ENCODE measurements at regions not wholly inside any gene's neighbourhood (a gene's known extent, or its start where the extent isn't known, plus 50 kb on each side); places are given as distances from the start of the nearest gene placed in this dataset.
A peak's percentile ranks its signal among the peaks of the same experiment; 100 is the strongest.
"Not testable (repeated sequence)": the region's sequence is repeated elsewhere in the genome, so short reads cannot be mapped to it uniquely, and the experiment has no call there.

DNA sequence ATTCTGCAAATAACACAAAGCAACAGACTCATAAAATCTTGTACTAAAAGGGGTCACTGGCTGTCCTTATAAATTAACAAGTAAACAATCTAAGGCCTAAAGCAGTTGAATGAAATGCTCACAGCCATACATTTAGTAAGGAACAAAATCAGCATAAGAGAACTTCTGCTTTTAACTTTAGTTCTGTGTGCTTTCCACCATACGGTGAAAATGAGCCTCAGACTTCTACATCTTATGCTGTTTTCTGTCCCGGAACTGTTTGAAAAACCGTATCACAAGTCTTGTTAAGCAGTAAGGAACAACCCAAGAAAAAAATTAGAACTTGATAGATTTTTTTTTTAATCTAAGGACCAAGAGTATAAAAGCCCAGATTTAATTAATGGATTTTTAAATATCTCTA lies 549.1 kb upstream of the MIR17HG start:
- DNase-seq = no peak

DNA sequence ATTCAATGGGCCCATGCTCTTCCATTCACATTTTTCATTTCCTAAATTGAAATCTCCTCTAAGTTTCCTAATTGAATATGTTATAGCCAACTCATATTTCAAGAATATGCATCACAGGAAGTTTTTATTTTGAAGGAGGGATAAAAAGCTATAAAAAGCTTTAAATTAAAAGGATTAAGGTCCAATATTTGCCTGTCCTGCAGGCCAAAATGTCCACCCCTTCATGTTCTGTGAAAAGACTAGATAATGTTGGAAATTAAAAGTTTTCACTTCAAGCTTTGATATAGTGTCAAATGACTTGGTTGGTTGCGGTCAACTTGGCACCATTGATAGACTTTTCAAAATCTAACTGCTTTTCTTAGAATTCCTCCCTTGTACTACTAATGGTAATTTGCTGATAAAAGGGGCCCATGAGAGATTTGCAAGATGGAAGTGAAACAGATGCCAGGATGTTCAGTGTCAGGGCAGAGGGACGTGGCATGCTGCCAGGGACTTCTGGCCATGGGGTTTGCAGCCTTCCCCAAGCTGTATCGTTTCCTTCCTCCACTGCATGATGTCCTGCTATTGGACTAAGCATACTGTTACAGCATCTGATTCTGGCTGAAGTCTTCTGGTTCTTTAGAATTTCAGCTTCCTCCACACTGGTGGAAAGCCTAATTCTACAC lies 547.3 kb upstream of the MIR17HG start:
- DNase-seq = no peak

GRCh38 chr13:90801621-90802020 lies 545.9 kb upstream of the MIR17HG start:
- DNase-seq = no peak

- DNase-seq = no peak
These were observed 544.3 kb upstream of the MIR17HG start for GRCh38 chr13:90803210-90803609.

GRCh38 chr13:90806016-90806615 lies 541.4 kb upstream of the MIR17HG start:
- no peak for DNase-seq

DNA sequence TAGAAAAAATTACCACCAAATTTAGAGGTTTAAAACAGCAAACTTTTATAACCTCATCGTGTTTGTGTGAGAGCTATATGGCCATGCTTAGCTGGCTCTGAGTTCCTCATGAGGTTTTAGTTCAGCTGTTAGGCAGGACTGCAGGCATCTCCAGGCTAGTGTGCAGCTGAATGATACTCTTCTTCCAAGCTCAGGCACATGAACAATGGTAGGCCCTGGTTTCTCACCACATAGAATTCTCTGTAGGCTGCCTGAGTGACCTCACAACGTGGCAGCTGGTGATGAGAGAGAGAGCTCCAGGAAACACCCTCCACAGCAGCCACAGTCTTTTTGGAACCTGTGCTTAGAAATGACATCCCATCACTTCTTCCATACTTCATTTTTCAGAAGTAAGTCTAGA lies 540.6 kb upstream of the MIR17HG start:
- no peak for DNase-seq

- DNase-seq = no peak
These were observed 538.6 kb upstream of the MIR17HG start for GRCh38 chr13:90808838-90809237.

DNA sequence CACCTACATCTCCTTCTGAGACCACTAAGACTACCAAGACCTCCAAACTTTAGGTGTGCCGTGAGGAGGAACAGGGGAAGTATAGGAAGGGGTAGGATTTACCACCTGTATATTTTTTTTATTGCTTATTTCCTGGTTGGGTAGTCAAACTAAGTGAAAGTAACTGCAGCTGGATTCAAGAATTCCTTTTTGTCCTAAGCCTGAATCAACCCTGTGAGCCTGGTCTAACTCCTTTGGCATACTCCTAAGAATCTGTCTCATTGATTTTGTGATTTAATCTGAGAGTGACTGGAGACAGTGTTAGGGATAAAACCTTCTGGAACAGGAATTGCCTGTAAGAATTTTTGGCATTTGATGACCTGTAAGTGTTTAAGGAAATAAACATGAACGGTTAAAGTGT lies 523.5 kb upstream of the MIR17HG start:
- DNase-seq = no peak

- no peak for DNase-seq
These were observed 520.8 kb upstream of the MIR17HG start for GRCh38 chr13:90826688-90827087.

DNA sequence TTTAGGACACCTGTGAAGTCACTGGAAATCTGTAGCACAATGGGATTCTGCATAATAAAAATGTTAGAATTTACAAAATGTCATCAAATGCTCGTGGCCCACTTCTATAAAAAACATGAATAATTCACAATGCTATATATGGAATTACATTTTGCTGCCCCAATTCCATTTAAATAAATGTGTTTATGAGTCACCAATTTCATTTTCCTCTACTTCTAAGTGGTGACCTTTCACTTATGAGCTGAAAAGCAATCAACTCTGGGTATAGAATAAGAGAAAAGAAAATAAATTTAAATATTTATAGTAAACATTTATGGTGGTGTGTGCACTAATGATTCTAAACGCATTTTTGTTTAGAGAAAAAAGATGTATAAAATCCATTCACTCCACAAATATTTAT lies 516.7 kb upstream of the MIR17HG start:
- DNase-seq = no peak

DNA sequence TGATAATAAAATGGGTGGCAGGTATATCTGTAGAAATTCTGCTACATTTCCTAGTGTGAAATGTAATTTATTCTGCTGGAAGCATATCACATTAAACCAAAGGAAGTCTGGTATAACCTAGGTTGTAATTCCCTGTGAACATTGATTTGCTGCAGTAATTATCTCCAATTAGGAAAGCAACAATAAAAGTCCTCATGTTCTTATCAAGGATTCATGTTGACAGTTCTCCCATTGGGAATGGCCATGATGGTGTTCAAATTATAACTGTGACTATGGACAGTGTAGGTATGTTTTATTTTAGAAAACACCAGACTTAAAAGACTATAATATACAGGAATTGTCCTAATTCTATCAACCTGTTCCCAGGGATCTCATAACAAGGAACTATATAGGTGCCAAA lies 513.5 kb upstream of the MIR17HG start:
- DNase-seq = no peak

DNA sequence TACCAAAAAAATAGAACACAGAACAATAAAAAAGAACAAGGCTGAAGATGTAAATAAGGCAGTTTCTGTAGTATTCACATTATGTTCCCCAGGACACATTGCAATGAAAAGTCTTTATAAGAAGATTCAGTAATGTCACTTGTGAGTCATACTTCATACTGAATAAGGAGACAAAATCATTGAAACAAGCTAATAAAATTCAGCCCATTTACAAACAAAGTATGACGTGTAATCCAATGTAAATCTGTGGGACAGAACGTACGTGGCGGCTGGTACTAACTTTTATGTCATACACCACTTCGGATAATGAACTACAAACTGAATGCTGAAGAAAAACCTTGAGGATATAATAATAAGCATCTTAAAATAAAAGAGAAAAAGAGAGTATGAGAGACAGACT lies 512.8 kb upstream of the MIR17HG start:
- no peak for DNase-seq

- DNase-seq = no peak
These were observed 511.7 kb upstream of the MIR17HG start for GRCh38 chr13:90835826-90836225.

DNA sequence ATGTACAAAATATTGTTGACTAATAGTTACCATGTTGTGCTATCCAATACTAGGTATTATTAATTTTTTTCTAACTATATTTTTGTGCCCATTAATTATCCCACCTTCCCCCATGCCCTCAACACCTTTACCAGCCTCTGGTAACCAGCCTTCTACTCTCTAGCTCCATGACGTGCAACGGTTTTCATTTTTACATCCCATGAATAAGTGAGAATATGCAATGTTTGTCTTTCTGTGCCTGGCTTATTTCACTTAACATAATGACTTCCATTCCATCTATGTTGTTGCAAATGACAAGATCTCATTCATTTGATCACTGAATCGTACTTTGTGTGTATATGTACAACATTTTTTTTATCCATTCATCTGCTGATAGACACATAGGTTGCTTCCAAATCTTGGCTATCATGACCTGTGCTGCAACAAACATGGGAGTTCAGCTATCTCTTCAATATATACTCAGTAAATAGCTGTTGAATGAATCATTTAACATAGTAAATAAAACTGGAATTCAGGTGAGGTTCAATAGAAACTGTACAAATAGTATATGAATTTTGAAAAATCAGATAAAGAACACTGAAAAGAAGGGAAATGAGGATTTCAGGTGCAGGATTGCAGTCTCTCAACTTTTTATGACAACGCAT lies 509.0 kb upstream of the MIR17HG start:
- DNase-seq = no peak

DNA sequence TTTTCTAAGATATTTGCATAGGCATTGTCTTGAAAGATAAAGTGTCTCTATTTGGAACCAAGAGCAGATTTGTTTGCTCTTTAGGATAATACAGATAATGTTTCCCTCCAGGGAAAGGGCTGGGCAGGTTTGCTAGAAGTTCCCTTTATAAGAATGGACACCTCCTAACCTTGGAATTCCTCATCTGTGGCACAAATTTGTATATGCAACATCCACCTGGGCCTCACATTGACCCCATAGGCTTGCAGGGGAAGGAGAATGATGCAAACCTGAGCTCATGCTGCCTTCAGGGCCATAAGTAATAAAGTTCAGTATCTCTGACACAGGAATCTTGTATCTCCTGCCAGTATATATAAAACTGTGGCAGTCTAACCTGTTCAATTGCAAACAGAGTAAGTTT lies 508.4 kb upstream of the MIR17HG start:
- DNase-seq = no peak

GRCh38 chr13:90846936-90847335 lies 500.6 kb upstream of the MIR17HG start:
- no peak for DNase-seq

- DNase-seq = not testable (repeated sequence)
These were observed 493.8 kb upstream of the MIR17HG start for GRCh38 chr13:90853666-90854065.

DNA sequence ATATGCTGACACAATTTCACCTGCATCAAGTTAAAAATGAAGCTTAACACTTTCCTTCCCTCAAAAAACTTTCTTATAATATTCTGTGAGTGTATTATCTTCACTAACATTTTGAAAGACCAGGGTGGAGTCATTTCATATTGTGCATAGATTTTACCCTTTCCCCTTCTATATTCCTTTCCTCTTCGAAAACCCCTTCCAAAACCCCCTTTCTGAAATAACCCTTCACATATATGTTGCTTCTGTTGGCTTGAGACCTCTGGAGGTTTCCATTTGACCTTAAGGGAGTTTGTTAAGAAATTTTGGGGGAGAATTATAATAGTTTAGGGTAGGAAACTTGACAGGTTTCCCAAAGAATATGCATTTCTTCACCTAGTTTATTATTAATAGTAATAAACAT lies 489.6 kb upstream of the MIR17HG start:
- no peak for DNase-seq

DNA sequence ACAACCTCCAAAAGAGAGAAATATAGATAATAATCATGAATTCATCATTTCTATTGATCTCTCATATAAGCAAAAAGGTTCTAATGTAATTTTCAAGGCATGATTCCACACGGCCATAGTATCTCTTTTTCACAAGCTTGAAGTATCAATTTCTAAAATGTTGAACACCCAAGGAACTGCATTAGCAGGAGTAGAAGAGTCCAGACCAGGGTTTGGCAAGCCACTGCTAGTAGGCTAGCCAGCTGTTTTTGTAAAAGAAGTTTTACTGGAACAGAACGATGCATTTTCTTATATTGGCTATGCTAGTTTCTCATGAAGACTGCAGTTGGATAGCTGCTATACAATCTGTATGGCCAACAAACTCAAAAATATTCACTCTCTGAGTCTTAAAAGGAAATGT lies 481.5 kb upstream of the MIR17HG start:
- DNase-seq = no peak

GRCh38 chr13:90867336-90867683 lies 480.2 kb upstream of the MIR17HG start:
- peak; percentile 34 for DNase-seq

- peak; percentile 4 for DNase-seq
These were observed 479.1 kb upstream of the MIR17HG start for GRCh38 chr13:90868321-90868920.

DNA sequence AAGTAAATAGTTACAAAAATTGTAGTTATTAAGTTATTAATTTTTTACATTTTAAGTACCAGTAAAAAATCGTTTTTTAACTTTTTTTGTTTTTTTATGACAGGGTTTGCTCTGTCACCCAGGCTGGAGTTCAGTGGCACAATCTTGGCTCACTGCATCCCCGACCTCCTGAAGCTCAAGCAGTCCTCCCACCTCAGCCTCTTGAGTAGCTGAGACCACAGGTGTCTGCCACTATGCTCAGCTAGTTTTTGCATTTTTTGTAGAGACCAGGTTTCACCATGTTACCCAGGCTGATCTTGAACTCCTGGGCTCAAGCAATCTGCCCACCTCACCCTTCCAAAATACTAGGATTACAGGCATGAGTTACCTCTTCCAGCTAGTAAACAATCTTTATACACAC lies 477.9 kb upstream of the MIR17HG start:
- DNase-seq = no peak

DNA sequence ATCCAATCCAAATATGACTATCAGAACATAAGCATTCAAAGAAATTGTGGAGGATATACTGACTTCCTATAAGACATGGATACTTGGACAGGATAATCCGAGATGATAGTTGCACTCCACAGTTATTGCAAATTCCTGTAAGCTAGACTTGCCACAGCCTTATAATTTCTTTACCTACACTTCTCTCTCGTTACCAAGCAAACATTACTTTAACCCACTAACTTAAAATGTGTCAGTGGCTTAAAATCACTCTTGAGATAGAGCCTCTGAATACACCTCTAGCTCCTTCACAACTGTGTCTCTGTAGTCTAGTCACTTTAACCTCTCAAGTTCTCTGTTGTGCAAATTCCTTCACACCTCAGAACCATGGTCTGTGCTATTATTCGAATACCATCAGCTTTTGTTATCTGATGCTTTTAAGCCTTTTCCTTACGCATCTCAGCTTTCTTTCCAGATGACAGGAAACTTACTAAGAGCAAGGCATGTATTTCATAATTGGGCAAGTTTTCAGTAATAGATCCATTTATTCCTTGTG lies 474.9 kb upstream of the MIR17HG start:
- no peak for DNase-seq

- no peak for DNase-seq
These were observed 466.7 kb upstream of the MIR17HG start for GRCh38 chr13:90880790-90881189.

Data from NCI-H1092 (cell line).